ENCODE measurements at regions not wholly inside any gene's neighbourhood (a gene's known extent, or its start where the extent isn't known, plus 50 kb on each side); places are given as distances from the start of the nearest gene placed in this dataset.

GRCh38 chr18:46373791-46374190, 269.6 kb downstream of the HAUS1 start:
- intact Hi-C loops (cut with DNase I; ENCODE audit: low total_unique reads): no loop called here
- Histone ChIP-seq H3K9me3 (no peaks in the 10 kb centered on the region), H3K27me3 (replicated peaks in 1 of 7) (no peaks in the 10 kb centered on the region), H3K27ac (no peak overlapping the region), H3K4me3 (no peak overlapping the region), H3K36me3 (no peaks in the 10 kb centered on the region), H3K4me1 (peaks cover 0 to 6% (median 0%) of the 10 kb centered on the region in 6 donors)
- DNase-seq: no peak
- WGBS, 5 donors: 81 to 87% (median 85%) methylated on average over 6 to 7 of the region's 7 CpGs
- TF ChIP-seq POLR2A (IDR thresholded peaks at IDR 0.05): no peak
- no peak for TF ChIP-seq CTCF (IDR thresholded peaks at IDR 0.05 in 8 of 11, conservative IDR thresholded peaks at IDR 0.05 in 3 of 11)
- TF ChIP-seq POLR2AphosphoS5 (IDR thresholded peaks at IDR 0.05): no peak

GRCh38 chr18:46374850-46375249, 270.7 kb downstream of the HAUS1 start:
- intact Hi-C loops (cut with DNase I; ENCODE audit: low total_unique reads): no loop called here
- no peak overlapping the region for H3K4me3 ChIP-seq
- H3K4me1 ChIP-seq: peaks cover 0 to 6% (median 0%) of the 10 kb centered on the region in 6 donors
- no peaks in the 10 kb centered on the region for H3K36me3 ChIP-seq
- TF ChIP-seq POLR2A (IDR thresholded peaks at IDR 0.05): no peak
- no peak for TF ChIP-seq POLR2AphosphoS5 (IDR thresholded peaks at IDR 0.05)
- TF ChIP-seq CTCF (IDR thresholded peaks at IDR 0.05 in 8 of 11, conservative IDR thresholded peaks at IDR 0.05 in 3 of 11): no peak
- H3K27ac ChIP-seq: no peak overlapping the region
- DNase-seq: no peak
- no peaks in the 10 kb centered on the region for H3K27me3 ChIP-seq (replicated peaks in 1 of 7)
- no peaks in the 10 kb centered on the region for H3K9me3 ChIP-seq
- WGBS, 5 donors: 68 to 74% (median 72%) methylated on average over 6 of the region's 6 CpGs

- DNase-seq: no peak
- Histone ChIP-seq H3K4me1 (peaks cover 0 to 6% (median 0%) of the 10 kb centered on the region in 6 donors), H3K27me3 (replicated peaks in 1 of 7) (no peaks in the 10 kb centered on the region), H3K9me3 (no peaks in the 10 kb centered on the region), H3K27ac (no peak overlapping the region), H3K4me3 (no peak overlapping the region), H3K36me3 (no peaks in the 10 kb centered on the region)
- intact Hi-C loops (cut with DNase I; ENCODE audit: low total_unique reads): no loop called here
- no peak for TF ChIP-seq CTCF (IDR thresholded peaks at IDR 0.05 in 8 of 11, conservative IDR thresholded peaks at IDR 0.05 in 3 of 11)
- TF ChIP-seq POLR2A (IDR thresholded peaks at IDR 0.05): no peak
- TF ChIP-seq POLR2AphosphoS5 (IDR thresholded peaks at IDR 0.05): no peak
- 89 to 100% (median 92%) methylated on average over 1 of the region's 1 CpG for WGBS, 5 donors
Measured at GRCh38 chr18:46377557-46377956, 273.4 kb downstream of the HAUS1 start.

- intact Hi-C loops (cut with DNase I; ENCODE audit: low total_unique reads): no loop called here
- no peak overlapping the region for H3K27ac ChIP-seq
- 78 to 86% (median 79%) methylated on average over 11 to 12 of the region's 12 CpGs for WGBS, 5 donors
- TF ChIP-seq CTCF (IDR thresholded peaks at IDR 0.05 in 8 of 11, conservative IDR thresholded peaks at IDR 0.05 in 3 of 11) (no peak), POLR2AphosphoS5 (IDR thresholded peaks at IDR 0.05) (no peak), POLR2A (IDR thresholded peaks at IDR 0.05) (no peak)
- H3K4me1 ChIP-seq: peaks cover 0 to 6% (median 0%) of the 10 kb centered on the region in 6 donors
- no peaks in the 10 kb centered on the region for H3K36me3 ChIP-seq
- H3K4me3 ChIP-seq: no peak overlapping the region
- no peaks in the 10 kb centered on the region for H3K9me3 ChIP-seq
- H3K27me3 ChIP-seq (replicated peaks in 1 of 7): no peaks in the 10 kb centered on the region
- no peak for DNase-seq
Measured at GRCh38 chr18:46378126-46378863, 274.1 kb downstream of the HAUS1 start.

All from spleen (tissue), 11 donors.